A549 (cell line): ENCODE measurements at regions not wholly inside any gene's neighbourhood (a gene's known extent, or its start where the extent isn't known, plus 50 kb on each side); places are given as distances from the start of the nearest gene placed in this dataset.
"Not testable (repeated sequence)": the region's sequence is repeated elsewhere in the genome, so short reads cannot be mapped to it uniquely, and the experiment has no call there.

Experiments
- KDM1A ChIP-seq: fragments of 200-600 bp; sonication (generic); IDR thresholded peaks from 2 replicates; pipeline ENCODE4 v1.6.1; 2016; ENCODE audit warnings: low read depth, mild to moderate bottlenecking
- NR3C1 ChIP-seq: fragments of >200 bp; sonication (Bioruptor Twin); formaldehyde crosslinking; IDR thresholded peaks from 3 replicates; pipeline ENCODE4 v1.6.1; 2017
- POLR2A ChIP-seq: IDR thresholded peaks from 2 replicates; pipeline ENCODE4 v1.6.1; 2012; ENCODE audit warnings: mild to moderate bottlenecking, low read length
- RFX5 ChIP-seq: fragments of 450-650 bp; IDR thresholded peaks from 2 replicates; pipeline ENCODE4 v1.7.1; 2014; ENCODE audit warnings: antibody characterized with exemption, mild to moderate bottlenecking, moderate library complexity
- TF ChIP-seq, protein P1 (sequence below): fragments of >200 bp; sonication (Bioruptor Twin); formaldehyde crosslinking; IDR thresholded peaks from 3 replicates; pipeline ENCODE4 v1.5.1; 2016

DNA sequence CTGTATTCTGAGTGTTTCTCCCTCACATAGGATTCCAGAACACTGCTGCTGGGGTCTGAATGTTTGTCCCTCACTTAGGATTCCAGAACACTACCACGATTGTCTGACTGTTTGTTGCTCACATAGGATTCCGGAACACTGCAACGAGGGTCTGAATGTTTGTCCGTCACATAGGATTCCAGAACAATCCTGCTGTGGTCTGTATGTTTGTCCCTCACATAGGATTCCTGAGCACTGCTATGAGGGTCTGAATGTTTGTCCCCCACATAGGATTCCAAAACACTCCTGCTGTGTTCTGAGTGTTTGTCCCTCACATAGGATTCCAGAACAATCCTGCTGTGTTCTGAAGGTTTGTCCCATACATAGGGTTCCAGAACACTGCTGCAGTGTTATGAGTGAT lies 215.8 kb downstream of the FOXD4L6 start:
- not testable (repeated sequence) for TF ChIP-seq RFX5, POLR2A, KDM1A, NR3C1
- TF ChIP-seq, protein P1, sequence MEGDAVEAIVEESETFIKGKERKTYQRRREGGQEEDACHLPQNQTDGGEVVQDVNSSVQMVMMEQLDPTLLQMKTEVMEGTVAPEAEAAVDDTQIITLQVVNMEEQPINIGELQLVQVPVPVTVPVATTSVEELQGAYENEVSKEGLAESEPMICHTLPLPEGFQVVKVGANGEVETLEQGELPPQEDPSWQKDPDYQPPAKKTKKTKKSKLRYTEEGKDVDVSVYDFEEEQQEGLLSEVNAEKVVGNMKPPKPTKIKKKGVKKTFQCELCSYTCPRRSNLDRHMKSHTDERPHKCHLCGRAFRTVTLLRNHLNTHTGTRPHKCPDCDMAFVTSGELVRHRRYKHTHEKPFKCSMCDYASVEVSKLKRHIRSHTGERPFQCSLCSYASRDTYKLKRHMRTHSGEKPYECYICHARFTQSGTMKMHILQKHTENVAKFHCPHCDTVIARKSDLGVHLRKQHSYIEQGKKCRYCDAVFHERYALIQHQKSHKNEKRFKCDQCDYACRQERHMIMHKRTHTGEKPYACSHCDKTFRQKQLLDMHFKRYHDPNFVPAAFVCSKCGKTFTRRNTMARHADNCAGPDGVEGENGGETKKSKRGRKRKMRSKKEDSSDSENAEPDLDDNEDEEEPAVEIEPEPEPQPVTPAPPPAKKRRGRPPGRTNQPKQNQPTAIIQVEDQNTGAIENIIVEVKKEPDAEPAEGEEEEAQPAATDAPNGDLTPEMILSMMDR = not testable (repeated sequence)
